ENCODE measurements at regions not wholly inside any gene's neighbourhood (a gene's known extent, or its start where the extent isn't known, plus 50 kb on each side); places are given as distances from the start of the nearest gene placed in this dataset.

DNA sequence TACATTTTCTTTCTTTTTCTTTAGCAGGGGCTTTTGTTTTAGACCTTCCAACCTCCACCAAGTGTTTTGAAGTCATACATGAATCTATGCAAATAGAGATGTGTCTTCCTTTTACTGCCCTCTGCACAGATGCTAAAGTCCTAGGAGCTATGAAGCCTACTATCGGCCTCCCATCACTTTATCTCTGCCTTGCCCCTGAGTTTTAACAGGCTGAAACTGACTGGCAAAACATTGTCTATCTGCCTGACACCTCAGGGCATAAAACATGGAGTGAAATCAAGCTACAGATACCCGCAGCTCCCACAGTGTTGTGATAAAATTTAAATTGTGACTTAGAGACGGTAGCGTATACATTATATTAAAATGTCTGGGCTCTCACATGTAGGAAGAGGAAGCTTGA lies 604.6 kb upstream of the C9orf72 start:
- Histone ChIP-seq H3K9ac (ENCODE audit: low read depth, low read length) (no peak overlapping the region), H3K27ac (ENCODE audit: low read length) (no peak overlapping the region), H3K36me3 (ENCODE audit: insufficient read depth, low read depth, low read length) (no peaks in the 10 kb centered on the region), H3K9me3 (ENCODE audit: insufficient read depth, low read depth, low read length) (no peaks in the 10 kb centered on the region), H3K4me3 (ENCODE audit: low read length) (no peak overlapping the region), H3K27me3 (ENCODE audit: insufficient read depth, low read length) (no peaks in the 10 kb centered on the region), H3K4me1 (ENCODE audit: insufficient read depth, low read length) (no peaks in the 10 kb centered on the region)

DNA sequence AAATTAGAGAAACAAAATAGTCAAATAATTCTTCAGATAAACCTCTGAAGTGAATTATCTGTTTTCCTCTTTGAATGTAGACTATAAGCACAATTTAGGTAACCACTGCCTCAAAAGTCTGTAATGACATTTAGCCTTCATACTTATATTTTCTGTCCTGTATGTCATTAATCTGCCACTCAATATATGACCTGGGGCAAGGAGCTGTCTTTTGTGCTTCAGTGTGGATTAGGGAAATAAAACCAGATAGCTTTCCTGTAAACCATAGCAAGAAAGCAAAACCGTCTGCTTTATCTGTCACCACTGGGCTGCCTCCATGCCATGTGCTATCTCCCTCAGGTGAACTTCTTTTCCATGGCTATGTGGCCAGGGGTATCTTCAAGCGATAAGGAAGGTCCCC lies 606.6 kb upstream of the C9orf72 start:
- Histone ChIP-seq H3K4me3 (ENCODE audit: low read length) (no peak overlapping the region), H3K4me1 (ENCODE audit: insufficient read depth, low read length) (no peaks in the 10 kb centered on the region), H3K27me3 (ENCODE audit: insufficient read depth, low read length) (no peaks in the 10 kb centered on the region), H3K27ac (ENCODE audit: low read length) (no peak overlapping the region), H3K36me3 (ENCODE audit: insufficient read depth, low read depth, low read length) (no peaks in the 10 kb centered on the region), H3K9me3 (ENCODE audit: insufficient read depth, low read depth, low read length) (no peaks in the 10 kb centered on the region), H3K9ac (ENCODE audit: low read depth, low read length) (no peak overlapping the region)

DNA sequence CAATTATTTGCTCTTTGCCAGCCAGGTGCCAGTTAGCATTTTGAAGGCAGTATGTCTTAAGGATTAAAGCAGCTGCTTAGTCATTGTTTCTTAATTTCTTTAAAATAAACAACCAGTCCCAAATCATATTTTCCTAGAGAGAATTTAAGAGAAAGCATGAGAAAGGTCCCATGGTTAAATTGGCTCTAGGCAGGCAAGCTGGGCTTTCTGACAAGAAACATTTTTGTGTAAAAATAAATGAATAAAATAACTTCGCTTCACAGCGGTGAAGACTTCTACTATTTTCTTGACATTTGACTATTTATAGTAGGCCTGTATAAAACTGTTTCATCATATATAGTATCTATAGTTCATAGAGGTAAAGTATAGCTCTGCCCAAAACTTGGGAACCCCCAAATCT lies 617.7 kb upstream of the C9orf72 start:
- Histone ChIP-seq H3K27ac (ENCODE audit: low read length) (no peak overlapping the region), H3K27me3 (ENCODE audit: insufficient read depth, low read length) (no peaks in the 10 kb centered on the region), H3K9me3 (ENCODE audit: insufficient read depth, low read depth, low read length) (no peaks in the 10 kb centered on the region)

DNA sequence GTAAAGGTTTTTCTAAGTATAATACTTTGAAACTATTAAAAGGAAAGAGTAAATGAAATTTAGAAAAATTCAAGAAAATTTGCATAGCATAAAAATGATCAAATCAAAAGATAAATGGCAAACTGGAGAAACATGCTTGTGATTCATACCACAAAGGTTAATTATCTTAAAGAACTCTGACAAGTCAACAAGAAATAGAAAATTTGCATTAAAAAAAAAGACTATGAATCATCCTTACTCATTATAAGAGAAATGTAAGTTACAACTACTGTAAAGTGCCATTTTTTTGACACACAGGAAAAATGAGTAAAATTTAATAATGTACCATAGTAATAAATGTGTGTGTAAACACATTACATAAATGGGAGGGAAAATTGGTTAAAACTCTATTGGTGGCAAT lies 624.4 kb upstream of the C9orf72 start:
- H3K36me3 ChIP-seq (ENCODE audit: insufficient read depth, low read depth, low read length) = no peaks in the 10 kb centered on the region
- H3K4me1 ChIP-seq (ENCODE audit: insufficient read depth, low read length) = no peaks in the 10 kb centered on the region
- H3K27ac ChIP-seq (ENCODE audit: low read length) = no peak overlapping the region
- H3K27me3 ChIP-seq (ENCODE audit: insufficient read depth, low read length) = no peaks in the 10 kb centered on the region
- H3K4me3 ChIP-seq (ENCODE audit: low read length) = no peak overlapping the region
- H3K9ac ChIP-seq (ENCODE audit: low read depth, low read length) = no peak overlapping the region
- H3K9me3 ChIP-seq (ENCODE audit: insufficient read depth, low read depth, low read length) = no peaks in the 10 kb centered on the region

More for the DNA sequence above, 617.7 kb upstream of the C9orf72 start:
- no peaks in the 10 kb centered on the region for H3K4me1 ChIP-seq (ENCODE audit: insufficient read depth, low read length)
- H3K36me3 ChIP-seq (ENCODE audit: insufficient read depth, low read depth, low read length) = no peaks in the 10 kb centered on the region
- H3K9ac ChIP-seq (ENCODE audit: low read depth, low read length) = no peak overlapping the region
- H3K4me3 ChIP-seq (ENCODE audit: low read length) = no peak overlapping the region

DNA sequence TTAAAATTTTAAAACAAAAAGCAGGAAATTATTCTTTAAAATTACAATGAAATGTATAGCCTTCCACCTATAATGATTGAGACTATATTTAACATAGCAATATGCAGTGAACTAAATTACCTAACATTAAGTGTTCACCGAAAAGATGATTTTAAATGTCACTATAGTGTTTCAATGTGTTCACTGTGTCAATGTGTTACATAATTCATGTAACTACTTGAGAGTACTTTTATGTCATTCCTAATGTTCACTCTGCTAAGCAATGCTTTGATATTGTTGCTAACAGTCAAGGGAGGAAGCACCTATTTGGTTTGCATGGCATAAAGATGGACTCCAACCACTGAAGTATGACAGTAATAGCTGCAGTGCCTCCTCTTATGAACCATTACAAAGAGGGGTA lies 629.8 kb upstream of the C9orf72 start:
- H3K9me3 ChIP-seq (ENCODE audit: insufficient read depth, low read depth, low read length) = no peaks in the 10 kb centered on the region
- H3K27me3 ChIP-seq (ENCODE audit: insufficient read depth, low read length) = no peaks in the 10 kb centered on the region
- no peak overlapping the region for H3K9ac ChIP-seq (ENCODE audit: low read depth, low read length)
- H3K36me3 ChIP-seq (ENCODE audit: insufficient read depth, low read depth, low read length) = no peaks in the 10 kb centered on the region
- no peaks in the 10 kb centered on the region for H3K4me1 ChIP-seq (ENCODE audit: insufficient read depth, low read length)
- no peak overlapping the region for H3K27ac ChIP-seq (ENCODE audit: low read length)
- no peak overlapping the region for H3K4me3 ChIP-seq (ENCODE audit: low read length)

DNA sequence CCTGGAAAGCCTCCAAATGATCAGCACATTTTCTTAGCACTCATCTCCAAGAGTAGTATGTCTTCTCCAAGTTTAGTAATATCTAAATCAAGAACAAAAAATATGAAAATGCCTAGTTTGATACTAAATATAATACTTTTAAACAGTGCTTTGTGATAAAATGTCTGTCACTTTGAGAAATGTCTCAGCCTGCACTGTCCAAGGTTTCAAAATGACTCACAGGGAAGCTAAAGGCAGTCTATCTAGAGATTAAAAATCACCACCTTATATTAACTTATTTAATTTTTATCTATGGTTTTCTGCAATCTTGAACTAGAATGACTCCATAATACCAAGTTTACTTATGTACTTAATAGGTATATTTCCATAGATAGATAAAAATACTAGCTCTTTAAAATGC lies 633.0 kb upstream of the C9orf72 start:
- Histone ChIP-seq H3K36me3 (ENCODE audit: insufficient read depth, low read depth, low read length) (no peaks in the 10 kb centered on the region), H3K9me3 (ENCODE audit: insufficient read depth, low read depth, low read length) (no peaks in the 10 kb centered on the region), H3K4me3 (ENCODE audit: low read length) (no peak overlapping the region), H3K27ac (ENCODE audit: low read length) (no peak overlapping the region), H3K9ac (ENCODE audit: low read depth, low read length) (no peak overlapping the region), H3K27me3 (ENCODE audit: insufficient read depth, low read length) (no peaks in the 10 kb centered on the region), H3K4me1 (ENCODE audit: insufficient read depth, low read length) (0 out of 2 replicates have a peak, but pooled peaks cover under 1% of the 10 kb centered on the region)

DNA sequence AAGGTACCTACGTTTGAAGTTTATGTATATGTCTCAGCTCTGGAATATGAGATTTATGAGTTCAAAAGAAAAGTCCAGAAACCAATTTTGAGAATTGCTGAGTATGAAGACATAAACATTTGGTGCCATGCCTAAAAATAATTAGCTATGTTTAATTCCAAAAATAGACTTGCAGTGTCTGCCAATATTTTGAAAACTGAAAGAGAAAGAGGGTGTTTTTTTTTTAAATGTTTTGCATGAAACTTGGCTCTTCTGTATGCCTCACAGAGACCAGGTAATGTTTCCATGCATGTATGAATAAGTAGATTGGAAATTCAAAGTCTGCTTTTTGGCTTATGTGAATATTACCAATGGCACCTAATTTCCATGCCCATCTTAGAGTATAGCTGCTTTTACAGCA lies 634.4 kb upstream of the C9orf72 start:
- 0 out of 2 replicates have a peak, but pooled peaks cover 3% of the 10 kb centered on the region for H3K4me1 ChIP-seq (ENCODE audit: insufficient read depth, low read length)
- H3K9me3 ChIP-seq (ENCODE audit: insufficient read depth, low read depth, low read length) = no peaks in the 10 kb centered on the region
- no peaks in the 10 kb centered on the region for H3K36me3 ChIP-seq (ENCODE audit: insufficient read depth, low read depth, low read length)
- H3K27me3 ChIP-seq (ENCODE audit: insufficient read depth, low read length) = no peaks in the 10 kb centered on the region
- no peak overlapping the region for H3K27ac ChIP-seq (ENCODE audit: low read length)
- no peak overlapping the region for H3K9ac ChIP-seq (ENCODE audit: low read depth, low read length)
- no peak overlapping the region for H3K4me3 ChIP-seq (ENCODE audit: low read length)

DNA sequence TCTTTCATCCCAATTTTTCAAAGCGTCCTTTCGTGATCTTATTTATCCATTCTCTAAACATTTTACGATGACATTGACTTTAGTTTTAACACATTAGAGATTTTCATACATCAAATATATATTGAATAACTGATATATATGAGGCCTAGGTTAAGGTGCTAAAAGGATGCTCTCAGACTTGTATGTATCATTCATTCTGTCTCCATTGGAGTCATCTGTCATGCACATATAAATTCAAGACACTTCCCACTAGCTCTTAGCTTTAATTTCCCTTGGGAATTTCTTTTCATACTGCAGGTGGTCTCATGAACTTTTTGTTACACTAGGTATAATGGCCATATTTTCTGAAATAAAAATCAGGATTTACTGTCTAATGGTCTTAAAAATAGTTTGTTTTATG lies 635.8 kb upstream of the C9orf72 start:
- Histone ChIP-seq H3K27ac (ENCODE audit: low read length) (no peak overlapping the region), H3K4me3 (ENCODE audit: low read length) (no peak overlapping the region), H3K4me1 (ENCODE audit: insufficient read depth, low read length) (0 out of 2 replicates have a peak, but pooled peaks cover 3% of the 10 kb centered on the region), H3K9ac (ENCODE audit: low read depth, low read length) (no peak overlapping the region), H3K9me3 (ENCODE audit: insufficient read depth, low read depth, low read length) (no peaks in the 10 kb centered on the region), H3K36me3 (ENCODE audit: insufficient read depth, low read depth, low read length) (no peaks in the 10 kb centered on the region), H3K27me3 (ENCODE audit: insufficient read depth, low read length) (no peaks in the 10 kb centered on the region)

DNA sequence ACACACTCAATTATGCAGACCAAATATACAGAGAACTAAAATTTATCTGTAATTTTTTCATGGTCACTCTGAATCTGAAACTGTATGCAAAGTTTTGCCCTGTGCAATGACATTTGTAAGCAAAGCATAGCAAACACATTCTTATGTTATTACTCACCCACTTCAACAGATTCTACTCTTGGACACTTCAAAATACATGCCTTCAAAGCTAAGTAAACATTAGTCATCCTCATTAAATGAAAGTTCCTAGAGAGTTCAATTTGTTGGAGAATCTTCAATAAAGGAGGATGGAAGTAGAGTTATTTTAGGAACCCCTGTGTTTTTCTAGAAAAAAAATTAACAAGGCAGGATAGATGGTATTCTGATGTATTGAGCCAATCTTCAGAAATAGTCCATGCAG lies 639.7 kb upstream of the C9orf72 start:
- Histone ChIP-seq H3K4me1 (ENCODE audit: insufficient read depth, low read length) (0 out of 2 replicates have a peak, but pooled peaks cover 3% of the 10 kb centered on the region), H3K4me3 (ENCODE audit: low read length) (no peak overlapping the region), H3K9me3 (ENCODE audit: insufficient read depth, low read depth, low read length) (no peaks in the 10 kb centered on the region), H3K27me3 (ENCODE audit: insufficient read depth, low read length) (no peaks in the 10 kb centered on the region), H3K27ac (ENCODE audit: low read length) (no peak overlapping the region), H3K36me3 (ENCODE audit: insufficient read depth, low read depth, low read length) (no peaks in the 10 kb centered on the region), H3K9ac (ENCODE audit: low read depth, low read length) (no peak overlapping the region)

DNA sequence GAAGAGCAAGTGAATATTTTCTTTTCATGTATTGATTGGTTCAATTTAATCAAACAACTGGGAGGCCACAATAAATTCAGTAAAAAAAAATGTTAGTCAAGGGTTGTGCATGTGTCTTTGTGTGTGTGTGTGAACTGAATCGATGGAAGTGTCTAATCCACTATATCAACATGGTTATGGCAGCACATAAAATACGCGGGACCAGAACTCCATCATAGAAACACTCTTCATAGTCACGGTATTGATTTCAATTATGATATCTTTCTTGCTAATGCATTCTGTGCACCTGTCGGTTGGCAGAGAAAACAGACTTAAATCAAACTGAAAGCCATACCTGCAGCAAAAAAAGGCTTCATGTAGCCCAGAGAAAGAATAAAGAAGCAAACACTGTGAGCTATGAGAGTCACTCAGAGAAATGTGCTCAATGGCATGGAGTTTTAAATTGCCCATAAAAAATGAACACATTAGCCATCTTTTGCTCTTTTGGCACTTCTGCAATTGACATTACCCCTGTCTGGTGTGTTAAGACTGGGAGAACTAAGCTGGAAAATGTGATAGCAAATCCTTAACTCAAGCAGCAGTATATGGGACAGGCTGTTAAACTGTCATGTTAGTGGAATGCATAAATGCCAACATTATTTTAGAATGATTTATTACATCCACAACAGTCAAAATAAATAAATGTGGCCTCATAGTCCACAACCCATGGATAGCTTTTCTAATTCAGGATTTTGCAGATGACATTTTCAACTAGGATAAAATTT lies 642.4 kb upstream of the C9orf72 start:
- H3K4me1 ChIP-seq (ENCODE audit: insufficient read depth, low read length) = 0 out of 2 replicates have a peak, but pooled peaks cover 3% of the 10 kb centered on the region
- H3K9me3 ChIP-seq (ENCODE audit: insufficient read depth, low read depth, low read length) = no peaks in the 10 kb centered on the region
- no peak overlapping the region for H3K9ac ChIP-seq (ENCODE audit: low read depth, low read length)
- no peaks in the 10 kb centered on the region for H3K36me3 ChIP-seq (ENCODE audit: insufficient read depth, low read depth, low read length)
- H3K4me3 ChIP-seq (ENCODE audit: low read length) = no peak overlapping the region
- no peaks in the 10 kb centered on the region for H3K27me3 ChIP-seq (ENCODE audit: insufficient read depth, low read length)
- H3K27ac ChIP-seq (ENCODE audit: low read length) = no peak overlapping the region

DNA sequence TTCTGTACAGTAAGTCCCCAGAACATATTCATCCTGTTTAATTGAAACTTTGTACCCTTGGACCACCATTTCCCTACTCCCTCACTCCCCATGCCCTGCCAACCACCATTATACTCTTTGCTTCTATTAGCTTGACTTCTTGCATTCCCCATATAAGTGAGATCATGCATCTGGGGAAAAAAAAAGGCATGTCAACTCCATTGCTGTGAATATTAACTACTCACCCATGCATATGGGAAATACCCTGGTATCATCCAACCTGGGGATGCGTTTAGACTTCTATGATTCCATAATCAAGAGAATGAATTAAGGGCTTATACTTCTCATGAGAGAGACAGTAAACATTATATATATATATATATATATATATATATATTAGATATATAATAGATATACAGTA lies 659.4 kb upstream of the C9orf72 start:
- no peak overlapping the region for H3K9ac ChIP-seq (ENCODE audit: low read depth, low read length)
- no peaks in the 10 kb centered on the region for H3K27me3 ChIP-seq (ENCODE audit: insufficient read depth, low read length)
- no peaks in the 10 kb centered on the region for H3K36me3 ChIP-seq (ENCODE audit: insufficient read depth, low read depth, low read length)
- no peak overlapping the region for H3K4me3 ChIP-seq (ENCODE audit: low read length)
- no peaks in the 10 kb centered on the region for H3K9me3 ChIP-seq (ENCODE audit: insufficient read depth, low read depth, low read length)
- no peak overlapping the region for H3K27ac ChIP-seq (ENCODE audit: low read length)
- H3K4me1 ChIP-seq (ENCODE audit: insufficient read depth, low read length) = peaks cover 3% of the 10 kb centered on the region; the same call in 1 of the 2 replicates

DNA sequence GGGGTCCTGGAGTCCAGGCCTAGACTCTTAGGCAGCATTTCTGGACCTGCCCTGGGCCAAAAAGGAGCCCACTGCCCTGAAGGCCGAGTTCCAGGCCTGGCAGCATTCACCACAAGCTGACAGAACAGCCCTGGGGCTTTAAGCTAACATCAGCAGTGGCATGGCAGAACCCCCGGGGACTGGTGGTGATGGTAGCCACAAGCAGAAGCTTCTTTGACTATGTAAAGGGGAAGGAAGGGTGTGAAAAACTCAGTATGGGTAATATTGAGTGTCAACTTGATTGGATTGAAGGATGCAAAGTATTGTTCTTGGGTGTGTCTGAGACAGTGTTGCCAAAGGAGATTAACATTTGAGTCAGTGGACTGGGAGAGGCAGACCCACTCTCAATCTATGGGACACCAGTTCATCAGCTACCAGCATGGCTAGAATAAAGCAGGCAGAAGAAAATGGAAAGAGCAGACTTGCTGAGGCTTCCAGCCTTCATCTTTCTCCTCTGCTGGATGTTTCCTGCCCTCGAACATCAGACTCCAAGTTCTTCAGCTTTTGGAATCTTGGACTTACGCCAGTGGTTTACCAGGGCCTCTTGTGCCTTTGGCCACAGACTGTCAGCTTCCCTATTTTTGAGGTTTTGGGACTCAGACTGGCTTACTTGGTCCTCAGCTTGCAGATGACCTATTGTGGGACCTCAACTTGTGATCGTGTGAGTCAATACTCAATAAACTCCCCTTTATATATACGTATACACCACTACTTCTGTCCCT lies 661.0 kb upstream of the C9orf72 start:
- H3K27ac ChIP-seq (ENCODE audit: low read length) = no peak overlapping the region
- H3K9me3 ChIP-seq (ENCODE audit: insufficient read depth, low read depth, low read length) = no peaks in the 10 kb centered on the region
- no peaks in the 10 kb centered on the region for H3K36me3 ChIP-seq (ENCODE audit: insufficient read depth, low read depth, low read length)

More for the DNA sequence above, 661.0 kb upstream of the C9orf72 start:
- Histone ChIP-seq H3K4me1 (ENCODE audit: insufficient read depth, low read length) (peaks cover 3% of the 10 kb centered on the region; the same call in 1 of the 2 replicates), H3K27me3 (ENCODE audit: insufficient read depth, low read length) (no peaks in the 10 kb centered on the region), H3K4me3 (ENCODE audit: low read length) (no peak overlapping the region), H3K9ac (ENCODE audit: low read depth, low read length) (no peak overlapping the region)

Data from iPS-20b (cell line).